ENCODE measurements at regions not wholly inside any gene's neighbourhood (a gene's known extent, or its start where the extent isn't known, plus 50 kb on each side); places are given as distances from the start of the nearest gene placed in this dataset.

- TF ChIP-seq, protein P1, sequence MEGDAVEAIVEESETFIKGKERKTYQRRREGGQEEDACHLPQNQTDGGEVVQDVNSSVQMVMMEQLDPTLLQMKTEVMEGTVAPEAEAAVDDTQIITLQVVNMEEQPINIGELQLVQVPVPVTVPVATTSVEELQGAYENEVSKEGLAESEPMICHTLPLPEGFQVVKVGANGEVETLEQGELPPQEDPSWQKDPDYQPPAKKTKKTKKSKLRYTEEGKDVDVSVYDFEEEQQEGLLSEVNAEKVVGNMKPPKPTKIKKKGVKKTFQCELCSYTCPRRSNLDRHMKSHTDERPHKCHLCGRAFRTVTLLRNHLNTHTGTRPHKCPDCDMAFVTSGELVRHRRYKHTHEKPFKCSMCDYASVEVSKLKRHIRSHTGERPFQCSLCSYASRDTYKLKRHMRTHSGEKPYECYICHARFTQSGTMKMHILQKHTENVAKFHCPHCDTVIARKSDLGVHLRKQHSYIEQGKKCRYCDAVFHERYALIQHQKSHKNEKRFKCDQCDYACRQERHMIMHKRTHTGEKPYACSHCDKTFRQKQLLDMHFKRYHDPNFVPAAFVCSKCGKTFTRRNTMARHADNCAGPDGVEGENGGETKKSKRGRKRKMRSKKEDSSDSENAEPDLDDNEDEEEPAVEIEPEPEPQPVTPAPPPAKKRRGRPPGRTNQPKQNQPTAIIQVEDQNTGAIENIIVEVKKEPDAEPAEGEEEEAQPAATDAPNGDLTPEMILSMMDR (IDR thresholded peaks at IDR 0.05) = no peak
- TF ChIP-seq POLR2A (IDR thresholded peaks at IDR 0.05) = no peak
Observed at GRCh38 chr5:8288334-8288733, 419.4 kb downstream of the MTRR start.
